K562 (cell line): ENCODE measurements at regions not wholly inside any gene's neighbourhood (a gene's known extent, or its start where the extent isn't known, plus 50 kb on each side); places are given as distances from the start of the nearest gene placed in this dataset.

Experiments used
- DIDO1 ChIP-seq: fragments of 450-650 bp; IDR thresholded peaks from 2 replicates; pipeline ENCODE4 v1.6.1; 2016; ENCODE audit warnings: low read depth, missing biosample characterization, missing genetic modification characterization
- GTF2E2 ChIP-seq: fragments of 200-800 bp; sonication (Bioruptor generic); IDR thresholded peaks from 2 replicates; pipeline ENCODE4 v1.6.1; 2016; ENCODE audit warnings: missing genetic modification characterization, missing compliant biosample characterization
- NFXL1 ChIP-seq: fragments of 450-650 bp; formaldehyde crosslinking; IDR thresholded peaks from 2 replicates; pipeline ENCODE4 v1.4.0; 2021; ENCODE audit warnings: mild to moderate bottlenecking
- NR3C1 ChIP-seq: sonication (generic); formaldehyde crosslinking; IDR thresholded peaks from 2 replicates; pipeline ENCODE4 v1.8.1; 2022; ENCODE audit warnings: missing genetic modification reagents
- ZFPM2 ChIP-seq: fragments of 250-450 bp; sonication (Bioruptor Pico); IDR thresholded peaks from 2 replicates; pipeline ENCODE4 v1.5.1; 2022; ENCODE audit warnings: mild to moderate bottlenecking
- ZKSCAN8 ChIP-seq: fragments of 200-800 bp; sonication (Bioruptor generic); IDR thresholded peaks from 2 replicates; pipeline ENCODE4 v1.6.1; 2016; ENCODE audit warnings: missing genetic modification characterization, missing compliant biosample characterization
- ZNF23 ChIP-seq: fragments of 250-450 bp; sonication (Bioruptor Pico); IDR thresholded peaks from 2 replicates; pipeline ENCODE4 v1.4.0; 2020; ENCODE audit warnings: mild to moderate bottlenecking
- TF ChIP-seq, protein P1 (sequence below), 2 experiments: fragments of 450-650 bp in 1 of 2; sonication (generic) in 1 of 2; formaldehyde crosslinking in 1 of 2; IDR thresholded peaks; 2 replicates each; pipeline versions ENCODE4 v1.7.1 to v1.9.0; 2016 to 2022; ENCODE audit warnings: inconsistent platforms in 1 of 2, mild to moderate bottlenecking in 1 of 2, missing genetic modification reagents in 1 of 2
- TF ChIP-seq, protein P2 (sequence below): sonication (generic); formaldehyde crosslinking; IDR thresholded peaks from 2 replicates; pipeline ENCODE4 v1.8.0; 2022; ENCODE audit warnings: mild to moderate bottlenecking, missing genetic modification reagents

DNA sequence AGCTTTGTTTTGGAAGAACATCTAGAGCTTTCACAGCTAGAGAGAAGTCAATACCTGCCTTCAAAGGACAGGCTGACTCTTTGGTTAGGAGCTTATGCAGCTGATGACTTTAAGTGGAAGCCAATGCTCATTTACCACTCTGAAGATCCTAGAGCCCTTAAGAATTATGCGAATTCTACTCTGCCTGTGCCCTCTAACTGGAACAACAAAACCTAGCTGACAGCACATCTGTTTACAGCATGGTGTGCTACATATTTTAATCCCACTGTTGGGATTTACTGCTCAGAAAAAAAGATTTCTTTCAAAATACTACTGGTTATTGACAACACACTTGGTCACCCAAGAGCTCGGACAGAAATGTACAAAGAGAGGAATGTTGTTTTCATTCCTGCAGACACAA lies 57.3 kb downstream of the PALS2 start (continued):
- TF ChIP-seq, protein P1, sequence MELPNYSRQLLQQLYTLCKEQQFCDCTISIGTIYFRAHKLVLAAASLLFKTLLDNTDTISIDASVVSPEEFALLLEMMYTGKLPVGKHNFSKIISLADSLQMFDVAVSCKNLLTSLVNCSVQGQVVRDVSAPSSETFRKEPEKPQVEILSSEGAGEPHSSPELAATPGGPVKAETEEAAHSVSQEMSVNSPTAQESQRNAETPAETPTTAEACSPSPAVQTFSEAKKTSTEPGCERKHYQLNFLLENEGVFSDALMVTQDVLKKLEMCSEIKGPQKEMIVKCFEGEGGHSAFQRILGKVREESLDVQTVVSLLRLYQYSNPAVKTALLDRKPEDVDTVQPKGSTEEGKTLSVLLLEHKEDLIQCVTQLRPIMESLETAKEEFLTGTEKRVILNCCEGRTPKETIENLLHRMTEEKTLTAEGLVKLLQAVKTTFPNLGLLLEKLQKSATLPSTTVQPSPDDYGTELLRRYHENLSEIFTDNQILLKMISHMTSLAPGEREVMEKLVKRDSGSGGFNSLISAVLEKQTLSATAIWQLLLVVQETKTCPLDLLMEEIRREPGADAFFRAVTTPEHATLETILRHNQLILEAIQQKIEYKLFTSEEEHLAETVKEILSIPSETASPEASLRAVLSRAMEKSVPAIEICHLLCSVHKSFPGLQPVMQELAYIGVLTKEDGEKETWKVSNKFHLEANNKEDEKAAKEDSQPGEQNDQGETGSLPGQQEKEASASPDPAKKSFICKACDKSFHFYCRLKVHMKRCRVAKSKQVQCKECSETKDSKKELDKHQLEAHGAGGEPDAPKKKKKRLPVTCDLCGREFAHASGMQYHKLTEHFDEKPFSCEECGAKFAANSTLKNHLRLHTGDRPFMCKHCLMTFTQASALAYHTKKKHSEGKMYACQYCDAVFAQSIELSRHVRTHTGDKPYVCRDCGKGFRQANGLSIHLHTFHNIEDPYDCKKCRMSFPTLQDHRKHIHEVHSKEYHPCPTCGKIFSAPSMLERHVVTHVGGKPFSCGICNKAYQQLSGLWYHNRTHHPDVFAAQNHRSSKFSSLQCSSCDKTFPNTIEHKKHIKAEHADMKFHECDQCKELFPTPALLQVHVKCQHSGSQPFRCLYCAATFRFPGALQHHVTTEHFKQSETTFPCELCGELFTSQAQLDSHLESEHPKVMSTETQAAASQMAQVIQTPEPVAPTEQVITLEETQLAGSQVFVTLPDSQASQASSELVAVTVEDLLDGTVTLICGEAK (IDR thresholded peaks at IDR 0.05), result no peak
- TF ChIP-seq, protein P1 (CRISPR knock-in tag; IDR thresholded peaks at IDR 0.05), result no peak
- TF ChIP-seq DIDO1, result no peak
- TF ChIP-seq NFXL1 (CRISPR knock-in tag), result no peak
- TF ChIP-seq NR3C1 (CRISPR knock-in tag), result no peak
- no peak for TF ChIP-seq ZNF23 (CRISPR knock-in tag)
- TF ChIP-seq GTF2E2 (tag), result no peak
- TF ChIP-seq ZFPM2, result no peak
- TF ChIP-seq, protein P2, sequence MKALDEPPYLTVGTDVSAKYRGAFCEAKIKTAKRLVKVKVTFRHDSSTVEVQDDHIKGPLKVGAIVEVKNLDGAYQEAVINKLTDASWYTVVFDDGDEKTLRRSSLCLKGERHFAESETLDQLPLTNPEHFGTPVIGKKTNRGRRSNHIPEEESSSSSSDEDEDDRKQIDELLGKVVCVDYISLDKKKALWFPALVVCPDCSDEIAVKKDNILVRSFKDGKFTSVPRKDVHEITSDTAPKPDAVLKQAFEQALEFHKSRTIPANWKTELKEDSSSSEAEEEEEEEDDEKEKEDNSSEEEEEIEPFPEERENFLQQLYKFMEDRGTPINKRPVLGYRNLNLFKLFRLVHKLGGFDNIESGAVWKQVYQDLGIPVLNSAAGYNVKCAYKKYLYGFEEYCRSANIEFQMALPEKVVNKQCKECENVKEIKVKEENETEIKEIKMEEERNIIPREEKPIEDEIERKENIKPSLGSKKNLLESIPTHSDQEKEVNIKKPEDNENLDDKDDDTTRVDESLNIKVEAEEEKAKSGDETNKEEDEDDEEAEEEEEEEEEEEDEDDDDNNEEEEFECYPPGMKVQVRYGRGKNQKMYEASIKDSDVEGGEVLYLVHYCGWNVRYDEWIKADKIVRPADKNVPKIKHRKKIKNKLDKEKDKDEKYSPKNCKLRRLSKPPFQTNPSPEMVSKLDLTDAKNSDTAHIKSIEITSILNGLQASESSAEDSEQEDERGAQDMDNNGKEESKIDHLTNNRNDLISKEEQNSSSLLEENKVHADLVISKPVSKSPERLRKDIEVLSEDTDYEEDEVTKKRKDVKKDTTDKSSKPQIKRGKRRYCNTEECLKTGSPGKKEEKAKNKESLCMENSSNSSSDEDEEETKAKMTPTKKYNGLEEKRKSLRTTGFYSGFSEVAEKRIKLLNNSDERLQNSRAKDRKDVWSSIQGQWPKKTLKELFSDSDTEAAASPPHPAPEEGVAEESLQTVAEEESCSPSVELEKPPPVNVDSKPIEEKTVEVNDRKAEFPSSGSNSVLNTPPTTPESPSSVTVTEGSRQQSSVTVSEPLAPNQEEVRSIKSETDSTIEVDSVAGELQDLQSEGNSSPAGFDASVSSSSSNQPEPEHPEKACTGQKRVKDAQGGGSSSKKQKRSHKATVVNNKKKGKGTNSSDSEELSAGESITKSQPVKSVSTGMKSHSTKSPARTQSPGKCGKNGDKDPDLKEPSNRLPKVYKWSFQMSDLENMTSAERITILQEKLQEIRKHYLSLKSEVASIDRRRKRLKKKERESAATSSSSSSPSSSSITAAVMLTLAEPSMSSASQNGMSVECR, result no peak
- TF ChIP-seq ZKSCAN8, result no peak
